Breast epithelium (tissue), 4 donors: ENCODE measurements at regions not wholly inside any gene's neighbourhood (a gene's known extent, or its start where the extent isn't known, plus 50 kb on each side); places are given as distances from the start of the nearest gene placed in this dataset.

Source experiments
- DNase-seq, 2 donors: peaks; one replicate each; pipeline ENCODE4 v3.0.0-alpha.2; 2019; ENCODE audit warnings: low spot score in 2 of 2
- H3K27ac ChIP-seq, 2 donors: fragments of 200-600 bp; sonication (generic) in 1 of 2; one replicate each; pipeline ENCODE4 v1.5.1; 2016 to 2019; ENCODE audit warnings: mild to moderate bottlenecking in 1 of 2
- H3K27me3 ChIP-seq, 2 donors: fragments of 200-600 bp; sonication (generic) in 1 of 2; one replicate each; pipeline versions ENCODE4 v1.5.1 to v1.6.0; 2017 to 2019; ENCODE audit warnings: control low read depth in 1 of 2, mild to moderate bottlenecking in 1 of 2
- H3K36me3 ChIP-seq: fragments of 200-600 bp; one replicate; pipeline ENCODE4 v1.5.1; 2019
- H3K4me1 ChIP-seq, 2 donors: fragments of 200-600 bp; sonication (generic); one replicate each; pipeline ENCODE4 v1.5.1; 2016 to 2019; ENCODE audit warnings: control low read depth in 1 of 2
- H3K4me3 ChIP-seq, 3 donors: fragments of 200-600 bp; sonication (generic); 1 replicate in 2 of 3; 2 replicates in 1 of 3; pipeline ENCODE4 v1.5.1; 2016 to 2019; ENCODE audit warnings: mild to moderate bottlenecking in 3 of 3, moderate library complexity in 2 of 3
- H3K9me3 ChIP-seq, 2 donors: fragments of 200-600 bp; sonication (generic) in 1 of 2; one replicate each; pipeline ENCODE4 v1.5.1; 2016 to 2019; ENCODE audit warnings: control low read depth in 1 of 2
- POLR2A ChIP-seq: fragments of 450-650 bp; IDR thresholded peaks from one replicate; pipeline ENCODE4 v1.6.1; 2016; ENCODE audit warnings: antibody characterized with exemption, mild to moderate bottlenecking, moderate library complexity
- POLR2AphosphoS5 ChIP-seq, 3 donors: sonication (generic); formaldehyde crosslinking; IDR thresholded peaks; one replicate each; pipeline ENCODE4 v1.6.1; 2017; ENCODE audit warnings: antibody characterized with exemption in 3 of 3
- intact Hi-C: fragments of 100-400 bp; cut with DNase I; formaldehyde crosslinking; loops from one replicate; pipeline ENCODE4 v1.15.1; 2023; ENCODE audit warnings: low total_unique reads
- TF ChIP-seq, protein P1 (sequence below), 3 donors: fragments of 450-650 bp; IDR thresholded peaks; one replicate each; pipeline ENCODE4 v1.5.1; 2016 to 2017; ENCODE audit warnings: antibody characterized with exemption in 3 of 3, mild to moderate bottlenecking in 3 of 3, moderate library complexity in 3 of 3

DNA sequence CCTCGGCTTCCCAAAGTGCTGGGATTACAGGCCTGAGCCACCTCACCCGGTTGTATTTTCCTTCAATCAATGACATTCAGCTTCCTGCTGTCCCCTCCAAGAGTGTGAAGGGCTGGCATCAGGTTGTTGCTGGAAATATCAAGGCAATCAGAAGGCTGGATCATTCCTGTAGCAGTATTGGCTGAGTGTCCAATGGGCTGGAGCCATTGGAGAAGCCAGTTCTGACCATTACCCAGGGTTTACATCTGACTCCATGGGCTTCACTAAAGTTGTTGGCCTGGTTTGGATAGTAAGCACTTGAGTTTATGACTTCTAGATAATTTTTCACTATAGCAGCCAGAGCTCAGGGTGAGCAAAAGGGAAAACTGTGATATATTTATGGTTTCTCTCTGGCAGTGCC is 137.0 kb downstream of the DLEU7 start:
- Histone ChIP-seq H3K4me1 (no peaks in the 10 kb centered on the region), H3K27ac (no peak overlapping the region), H3K4me3 (no peak overlapping the region), H3K9me3 (no peaks in the 10 kb centered on the region), H3K36me3 (no peaks in the 10 kb centered on the region), H3K27me3 (no peaks in the 10 kb centered on the region)
- DNase-seq, result no peak
- TF ChIP-seq POLR2A, result no peak
- no peak for TF ChIP-seq POLR2AphosphoS5 (IDR thresholded peaks at IDR 0.05)
- TF ChIP-seq, protein P1, sequence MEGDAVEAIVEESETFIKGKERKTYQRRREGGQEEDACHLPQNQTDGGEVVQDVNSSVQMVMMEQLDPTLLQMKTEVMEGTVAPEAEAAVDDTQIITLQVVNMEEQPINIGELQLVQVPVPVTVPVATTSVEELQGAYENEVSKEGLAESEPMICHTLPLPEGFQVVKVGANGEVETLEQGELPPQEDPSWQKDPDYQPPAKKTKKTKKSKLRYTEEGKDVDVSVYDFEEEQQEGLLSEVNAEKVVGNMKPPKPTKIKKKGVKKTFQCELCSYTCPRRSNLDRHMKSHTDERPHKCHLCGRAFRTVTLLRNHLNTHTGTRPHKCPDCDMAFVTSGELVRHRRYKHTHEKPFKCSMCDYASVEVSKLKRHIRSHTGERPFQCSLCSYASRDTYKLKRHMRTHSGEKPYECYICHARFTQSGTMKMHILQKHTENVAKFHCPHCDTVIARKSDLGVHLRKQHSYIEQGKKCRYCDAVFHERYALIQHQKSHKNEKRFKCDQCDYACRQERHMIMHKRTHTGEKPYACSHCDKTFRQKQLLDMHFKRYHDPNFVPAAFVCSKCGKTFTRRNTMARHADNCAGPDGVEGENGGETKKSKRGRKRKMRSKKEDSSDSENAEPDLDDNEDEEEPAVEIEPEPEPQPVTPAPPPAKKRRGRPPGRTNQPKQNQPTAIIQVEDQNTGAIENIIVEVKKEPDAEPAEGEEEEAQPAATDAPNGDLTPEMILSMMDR (IDR thresholded peaks at IDR 0.05), result no peak
- intact Hi-C loops, result no loop called here

DNA sequence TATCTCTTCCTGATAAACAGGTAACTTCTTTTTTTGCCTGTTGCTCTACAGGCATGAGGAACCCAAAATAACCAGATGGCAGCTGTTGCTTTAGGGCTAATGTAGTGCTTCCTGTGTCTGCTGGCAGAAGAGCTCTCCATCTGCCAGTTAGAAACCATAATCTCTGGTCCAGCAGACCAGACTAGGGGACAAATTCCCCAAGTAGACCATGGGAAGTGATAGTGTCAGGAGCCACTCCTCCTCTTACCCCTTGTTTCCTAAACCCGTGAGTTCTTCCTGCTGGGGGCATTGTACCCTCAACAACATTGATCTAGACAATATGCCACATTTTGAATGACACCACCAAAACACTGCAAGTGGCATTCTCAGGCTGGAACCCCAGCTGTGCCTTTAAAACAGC is 135.9 kb downstream of the DLEU7 start:
- intact Hi-C loops, result no loop called here

DNA sequence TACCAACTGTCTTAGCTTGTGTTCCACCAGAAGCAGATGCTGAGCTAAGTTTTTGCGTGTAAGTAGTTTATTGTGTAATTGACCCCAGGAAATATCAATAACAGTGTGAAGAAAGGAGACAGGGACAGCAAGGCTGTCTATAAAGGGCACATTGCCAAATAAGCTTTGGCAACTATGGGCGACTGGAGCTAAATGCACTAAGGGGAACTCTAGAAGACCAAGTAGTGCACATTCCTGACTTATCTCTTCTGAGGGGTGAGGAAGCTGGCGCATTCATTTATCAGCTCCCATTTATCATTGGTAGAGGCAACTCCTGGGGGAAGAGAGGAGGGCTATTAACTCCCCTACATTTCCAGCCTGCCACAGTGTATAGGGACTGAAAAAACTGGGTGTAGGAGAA is 135.0 kb downstream of the DLEU7 start:
- Histone ChIP-seq H3K9me3 (no peaks in the 10 kb centered on the region), H3K27me3 (no peaks in the 10 kb centered on the region), H3K27ac (no peak overlapping the region), H3K4me3 (no peak overlapping the region), H3K36me3 (no peaks in the 10 kb centered on the region), H3K4me1 (no peaks in the 10 kb centered on the region)
- DNase-seq, result no peak
- TF ChIP-seq POLR2A, result no peak
- TF ChIP-seq, protein P1 (IDR thresholded peaks at IDR 0.05), result no peak
- TF ChIP-seq POLR2AphosphoS5 (IDR thresholded peaks at IDR 0.05), result no peak
- intact Hi-C loops, result no loop called here

More for the DNA sequence above, 135.9 kb downstream of the DLEU7 start:
- Histone ChIP-seq H3K4me1 (no peaks in the 10 kb centered on the region), H3K27me3 (no peaks in the 10 kb centered on the region), H3K36me3 (no peaks in the 10 kb centered on the region), H3K4me3 (no peak overlapping the region), H3K27ac (no peak overlapping the region), H3K9me3 (no peaks in the 10 kb centered on the region)
- TF ChIP-seq, protein P1 (IDR thresholded peaks at IDR 0.05), result no peak
- TF ChIP-seq POLR2A, result no peak
- no peak for TF ChIP-seq POLR2AphosphoS5 (IDR thresholded peaks at IDR 0.05)
- DNase-seq, result no peak

DNA sequence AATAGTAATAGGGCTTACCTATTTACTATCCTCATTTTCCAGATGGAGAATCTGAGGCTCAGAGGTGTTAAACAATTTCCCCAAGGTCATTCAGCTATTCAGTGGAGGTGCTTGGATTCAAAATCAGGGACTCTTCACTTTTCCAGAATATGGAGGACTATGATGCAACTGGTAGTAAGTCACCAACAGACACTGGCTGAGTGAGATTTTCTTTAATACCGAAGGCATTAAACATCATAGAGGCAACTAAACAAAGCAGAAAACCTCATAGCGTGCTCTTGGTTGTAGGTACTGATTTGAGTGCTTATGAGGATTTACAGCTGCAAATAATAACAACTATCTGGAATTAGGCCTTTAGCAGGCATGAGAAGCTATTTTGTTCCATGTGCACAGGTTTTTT is 134.4 kb downstream of the DLEU7 start:
- intact Hi-C loops, result no loop called here
- H3K27ac ChIP-seq, result no peak overlapping the region
- TF ChIP-seq, protein P1 (IDR thresholded peaks at IDR 0.05), result no peak
- TF ChIP-seq POLR2A, result no peak
- TF ChIP-seq POLR2AphosphoS5 (IDR thresholded peaks at IDR 0.05), result no peak
- no peak overlapping the region for H3K4me3 ChIP-seq
- H3K27me3 ChIP-seq, result no peaks in the 10 kb centered on the region
- H3K4me1 ChIP-seq, result no peaks in the 10 kb centered on the region
- H3K36me3 ChIP-seq, result no peaks in the 10 kb centered on the region
- no peak for DNase-seq
- H3K9me3 ChIP-seq, result no peaks in the 10 kb centered on the region

DNA sequence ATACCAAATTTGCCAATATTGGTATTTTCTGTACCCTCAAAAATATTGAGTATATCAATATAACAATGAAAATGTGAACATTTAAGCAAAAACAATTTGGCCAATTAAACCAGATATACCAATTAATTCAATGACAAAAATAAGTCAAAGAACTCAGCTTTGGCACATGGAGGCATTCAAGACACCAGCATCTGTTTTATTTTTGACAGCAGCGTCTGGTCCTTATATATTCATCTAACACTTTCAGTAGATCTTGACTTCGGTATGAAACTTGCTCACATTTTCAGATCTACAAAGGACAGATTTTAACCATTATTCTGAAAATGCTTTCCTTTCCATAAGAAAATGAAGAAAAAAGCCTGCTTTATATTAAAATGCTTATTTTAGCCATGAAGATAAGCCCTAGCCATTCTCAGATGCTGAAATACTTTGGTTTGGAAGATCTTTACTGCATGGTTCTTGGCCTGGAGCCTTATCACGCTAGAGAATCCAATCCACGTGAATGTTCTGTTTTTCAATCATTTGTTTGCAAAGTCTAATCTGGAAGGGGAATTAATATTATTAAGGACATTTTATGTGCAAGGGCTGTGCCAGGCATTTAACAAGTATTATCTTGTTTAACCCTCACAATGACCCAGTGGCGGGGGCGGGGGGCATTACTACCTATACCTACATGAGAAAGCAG is 132.2 kb downstream of the DLEU7 start:
- Histone ChIP-seq H3K4me1 (no peaks in the 10 kb centered on the region), H3K27ac (no peak overlapping the region), H3K36me3 (no peaks in the 10 kb centered on the region), H3K4me3 (no peak overlapping the region), H3K9me3 (no peaks in the 10 kb centered on the region), H3K27me3 (no peaks in the 10 kb centered on the region)
- TF ChIP-seq POLR2A (no peak), POLR2AphosphoS5 (IDR thresholded peaks at IDR 0.05) (no peak)
- TF ChIP-seq, protein P1 (IDR thresholded peaks at IDR 0.05), result no peak
- no peak for DNase-seq
- intact Hi-C loops, result no loop called here
